Liver (tissue), 8 donors: ENCODE measurements at regions not wholly inside any gene's neighbourhood (a gene's known extent, or its start where the extent isn't known, plus 50 kb on each side); places are given as distances from the start of the nearest gene placed in this dataset.

Experiments used
- DNase-seq: peaks from one replicate; pipeline ENCODE4 v3.0.0-alpha.2; 2017; ENCODE audit warnings: low spot score
- H3K27ac ChIP-seq, 2 donors: one replicate each; pipeline ENCODE4 v1.7.0; 2013; ENCODE audit warnings: inconsistent platforms in 2 of 2, low read length in 2 of 2, control low read depth in 1 of 2, low read depth in 1 of 2, mild to moderate bottlenecking in 1 of 2
- H3K27me3 ChIP-seq, 4 donors: one replicate each; pipeline versions ENCODE4 v1.6.1 to v1.7.0; 2013; ENCODE audit warnings: low read length in 3 of 4, inconsistent platforms in 1 of 4, mild to moderate bottlenecking in 1 of 4, moderate library complexity in 1 of 4; ENCODE audit not compliant: control insufficient read depth in 4 of 4, insufficient read depth in 4 of 4
- H3K36me3 ChIP-seq, 4 donors: one replicate each; pipeline versions ENCODE4 v1.6.1 to v1.7.0; 2013; ENCODE audit warnings: low read length in 3 of 4, mild to moderate bottlenecking in 3 of 4, low read depth in 1 of 4, moderate library complexity in 1 of 4; ENCODE audit not compliant: control insufficient read depth in 4 of 4, insufficient read depth in 3 of 4
- H3K4me1 ChIP-seq, 4 donors: one replicate each; pipeline versions ENCODE4 v1.6.1 to v1.7.0; 2013; ENCODE audit warnings: low read length in 3 of 4, mild to moderate bottlenecking in 3 of 4, moderate library complexity in 1 of 4; ENCODE audit not compliant: control insufficient read depth in 4 of 4, insufficient read depth in 4 of 4
- H3K4me3 ChIP-seq, 3 donors: one replicate each; pipeline versions ENCODE4 v1.6.1 to v1.7.0; 2013; ENCODE audit warnings: low read length in 3 of 3, control low read depth in 1 of 3, low read depth in 1 of 3, mild to moderate bottlenecking in 1 of 3
- H3K9ac ChIP-seq, 2 donors: one replicate each; pipeline ENCODE4 v1.7.0; 2013; ENCODE audit warnings: low read length in 2 of 2, mild to moderate bottlenecking in 2 of 2, moderate library complexity in 2 of 2, control low read depth in 1 of 2, low read depth in 1 of 2
- H3K9me3 ChIP-seq, 4 donors: one replicate each; pipeline versions ENCODE4 v1.6.1 to v1.7.0; 2013; ENCODE audit warnings: low read length in 3 of 4; ENCODE audit not compliant: control insufficient read depth in 4 of 4
- CTCF ChIP-seq: fragments of 150-350 bp; IDR thresholded peaks from 2 replicates; pipeline ENCODE4 v1.5.1; 2017; ENCODE audit warnings: improper control_type of control experiment, low read depth, low read length; ENCODE audit not compliant: missing input control
- FOXA1 ChIP-seq: IDR thresholded peaks from 2 replicates; pipeline ENCODE4 v1.6.1; 2016; ENCODE audit warnings: antibody characterized with exemption
- FOXA2 ChIP-seq: IDR thresholded peaks from 2 replicates; pipeline ENCODE4 v1.6.1; 2016; ENCODE audit warnings: antibody characterized with exemption
- GABPA ChIP-seq, 2 donors: IDR thresholded peaks in 1 of 2; conservative IDR thresholded peaks in 1 of 2; 2 replicates each; pipeline ENCODE4 v1.6.1; 2016; ENCODE audit warnings: antibody characterized with exemption in 2 of 2, mild to moderate bottlenecking in 1 of 2, moderate library complexity in 1 of 2
- HNF4A ChIP-seq, 2 donors: conservative IDR thresholded peaks; 2 replicates each; pipeline ENCODE4 v1.6.1; 2016; ENCODE audit warnings: antibody characterized with exemption in 2 of 2, mild to moderate bottlenecking in 2 of 2
- HNF4G ChIP-seq: IDR thresholded peaks from 2 replicates; pipeline ENCODE4 v1.6.1; 2016; ENCODE audit warnings: antibody characterized with exemption
- JUND ChIP-seq, 2 donors: IDR thresholded peaks; 2 replicates each; pipeline ENCODE4 v1.6.1; 2016; ENCODE audit warnings: antibody characterized with exemption in 2 of 2
- NR2F2 ChIP-seq: IDR thresholded peaks from 2 replicates; pipeline ENCODE4 v1.6.1; 2016; ENCODE audit warnings: antibody characterized with exemption
- RAD21 ChIP-seq, 2 donors: IDR thresholded peaks; 2 replicates each; pipeline ENCODE4 v1.6.1; 2016; ENCODE audit warnings: antibody characterized with exemption in 2 of 2, mild to moderate bottlenecking in 2 of 2
- RXRA ChIP-seq, 2 donors: IDR thresholded peaks; 2 replicates each; pipeline ENCODE4 v1.6.1; 2017 to 2018; ENCODE audit warnings: antibody characterized with exemption in 2 of 2, mild to moderate bottlenecking in 1 of 2
- SP1 ChIP-seq: IDR thresholded peaks from 2 replicates; pipeline ENCODE4 v1.6.1; 2018; ENCODE audit warnings: antibody characterized with exemption, mild to moderate bottlenecking
- TAF1 ChIP-seq: conservative IDR thresholded peaks from 2 replicates; pipeline ENCODE4 v1.6.1; 2016; ENCODE audit warnings: antibody characterized with exemption, mild to moderate bottlenecking
- YY1 ChIP-seq: IDR thresholded peaks from 2 replicates; pipeline ENCODE4 v1.6.1; 2016; ENCODE audit warnings: antibody characterized with exemption, mild to moderate bottlenecking
- WGBS: extraction: QIAGEN DNeasy Blood & Tissue Kit; methylation state at CpG from one replicate; pipeline ENCODE4 v1.1.7; 2013; 5-methylcytosine and 5-hydroxymethylcytosine counted together
- TF ChIP-seq, protein P1 (sequence below): IDR thresholded peaks from 2 replicates; pipeline ENCODE4 v1.6.1; 2016; ENCODE audit warnings: antibody characterized with exemption
- TF ChIP-seq, protein P2 (sequence below): IDR thresholded peaks from 2 replicates; pipeline ENCODE4 v1.6.1; 2016; ENCODE audit warnings: antibody characterized with exemption, mild to moderate bottlenecking
- TF ChIP-seq, protein P3 (sequence below): IDR thresholded peaks from 2 replicates; pipeline ENCODE4 v1.6.1; 2016; ENCODE audit warnings: antibody characterized with exemption
- donor health status: healthy.
- donor health status: healthy.
- donor health status: healthy.
- donor health status: healthy.
- donor health status: healthy.

GRCh38 chr2:133810559-133810958, 242.3 kb upstream of the NCKAP5 start:
- H3K9me3 ChIP-seq, result no peaks in the 10 kb centered on the region
- H3K4me1 ChIP-seq, result no peaks in the 10 kb centered on the region
- no peaks in the 10 kb centered on the region for H3K36me3 ChIP-seq

GRCh38 chr2:133811409-133812125, 243.3 kb upstream of the NCKAP5 start:
- WGBS, result 74% methylated on average over 4 of the region's 4 CpGs
- H3K4me3 ChIP-seq, result no peak overlapping the region
- H3K9me3 ChIP-seq, result no peaks in the 10 kb centered on the region
- H3K27me3 ChIP-seq, result no peaks in the 10 kb centered on the region
- DNase-seq, result no peak
- no peak overlapping the region for H3K9ac ChIP-seq
- no peaks in the 10 kb centered on the region for H3K36me3 ChIP-seq
- no peak overlapping the region for H3K27ac ChIP-seq
- H3K4me1 ChIP-seq, result no peaks in the 10 kb centered on the region
- TF ChIP-seq NR2F2 (no peak), JUND (IDR thresholded peaks at IDR 0.05) (no peak), TAF1 (no peak), HNF4G (no peak), HNF4A (conservative IDR thresholded peaks at IDR 0.05) (no peak), RAD21 (IDR thresholded peaks at IDR 0.05) (no peak), SP1 (no peak), RXRA (IDR thresholded peaks at IDR 0.05) (no peak), YY1 (no peak)
- TF ChIP-seq, protein P1, sequence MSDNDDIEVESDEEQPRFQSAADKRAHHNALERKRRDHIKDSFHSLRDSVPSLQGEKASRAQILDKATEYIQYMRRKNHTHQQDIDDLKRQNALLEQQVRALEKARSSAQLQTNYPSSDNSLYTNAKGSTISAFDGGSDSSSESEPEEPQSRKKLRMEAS, result no peak
- TF ChIP-seq, protein P2, sequence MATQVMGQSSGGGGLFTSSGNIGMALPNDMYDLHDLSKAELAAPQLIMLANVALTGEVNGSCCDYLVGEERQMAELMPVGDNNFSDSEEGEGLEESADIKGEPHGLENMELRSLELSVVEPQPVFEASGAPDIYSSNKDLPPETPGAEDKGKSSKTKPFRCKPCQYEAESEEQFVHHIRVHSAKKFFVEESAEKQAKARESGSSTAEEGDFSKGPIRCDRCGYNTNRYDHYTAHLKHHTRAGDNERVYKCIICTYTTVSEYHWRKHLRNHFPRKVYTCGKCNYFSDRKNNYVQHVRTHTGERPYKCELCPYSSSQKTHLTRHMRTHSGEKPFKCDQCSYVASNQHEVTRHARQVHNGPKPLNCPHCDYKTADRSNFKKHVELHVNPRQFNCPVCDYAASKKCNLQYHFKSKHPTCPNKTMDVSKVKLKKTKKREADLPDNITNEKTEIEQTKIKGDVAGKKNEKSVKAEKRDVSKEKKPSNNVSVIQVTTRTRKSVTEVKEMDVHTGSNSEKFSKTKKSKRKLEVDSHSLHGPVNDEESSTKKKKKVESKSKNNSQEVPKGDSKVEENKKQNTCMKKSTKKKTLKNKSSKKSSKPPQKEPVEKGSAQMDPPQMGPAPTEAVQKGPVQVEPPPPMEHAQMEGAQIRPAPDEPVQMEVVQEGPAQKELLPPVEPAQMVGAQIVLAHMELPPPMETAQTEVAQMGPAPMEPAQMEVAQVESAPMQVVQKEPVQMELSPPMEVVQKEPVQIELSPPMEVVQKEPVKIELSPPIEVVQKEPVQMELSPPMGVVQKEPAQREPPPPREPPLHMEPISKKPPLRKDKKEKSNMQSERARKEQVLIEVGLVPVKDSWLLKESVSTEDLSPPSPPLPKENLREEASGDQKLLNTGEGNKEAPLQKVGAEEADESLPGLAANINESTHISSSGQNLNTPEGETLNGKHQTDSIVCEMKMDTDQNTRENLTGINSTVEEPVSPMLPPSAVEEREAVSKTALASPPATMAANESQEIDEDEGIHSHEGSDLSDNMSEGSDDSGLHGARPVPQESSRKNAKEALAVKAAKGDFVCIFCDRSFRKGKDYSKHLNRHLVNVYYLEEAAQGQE, result no peak

More at GRCh38 chr2:133810559-133810958, 242.3 kb upstream of the NCKAP5 start:
- WGBS, result 93% methylated on average over 2 of the region's 2 CpGs
- no peak for TF ChIP-seq TAF1
- no peak for TF ChIP-seq SP1
- no peak for TF ChIP-seq YY1
- TF ChIP-seq, protein P2, result no peak
- no peak for TF ChIP-seq RXRA (IDR thresholded peaks at IDR 0.05)
- no peak for TF ChIP-seq HNF4G
- TF ChIP-seq RAD21 (IDR thresholded peaks at IDR 0.05), result no peak
- no peak for TF ChIP-seq FOXA2
- no peak for TF ChIP-seq HNF4A (conservative IDR thresholded peaks at IDR 0.05)
- no peak for TF ChIP-seq JUND (IDR thresholded peaks at IDR 0.05)
- TF ChIP-seq FOXA1, result no peak
- no peak for TF ChIP-seq CTCF
- TF ChIP-seq, protein P1, result no peak
- TF ChIP-seq, protein P3, sequence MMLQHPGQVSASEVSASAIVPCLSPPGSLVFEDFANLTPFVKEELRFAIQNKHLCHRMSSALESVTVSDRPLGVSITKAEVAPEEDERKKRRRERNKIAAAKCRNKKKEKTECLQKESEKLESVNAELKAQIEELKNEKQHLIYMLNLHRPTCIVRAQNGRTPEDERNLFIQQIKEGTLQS, result no peak
- TF ChIP-seq GABPA (IDR thresholded peaks at IDR 0.05 in 1 of 2, conservative IDR thresholded peaks at IDR 0.05 in 1 of 2), result no peak
- no peak for TF ChIP-seq NR2F2
- H3K9ac ChIP-seq, result no peak overlapping the region
- H3K4me3 ChIP-seq, result no peak overlapping the region
- DNase-seq, result no peak
- H3K27ac ChIP-seq, result no peak overlapping the region
- H3K27me3 ChIP-seq, result no peaks in the 10 kb centered on the region
